HG03025 (cell line): ENCODE measurements at regions not wholly inside any gene's neighbourhood (a gene's known extent, or its start where the extent isn't known, plus 50 kb on each side); places are given as distances from the start of the nearest gene placed in this dataset.

Experiments used
- ATAC-seq: cut with Tn5 transposase; IDR thresholded peaks from one replicate; pipeline ENCODE4 v1.9.1; 2021; ENCODE audit warnings: mild to moderate bottlenecking, moderate library complexity; ENCODE audit not compliant: unreplicated experiment, low FRiP score

- no peak for ATAC-seq
These were observed 437.4 kb upstream of the JAG1 start for GRCh38 chr20:11111191-11111590.

GRCh38 chr20:11112832-11113231 lies 439.0 kb upstream of the JAG1 start:
- no peak for ATAC-seq

GRCh38 chr20:11114382-11114781 lies 440.6 kb upstream of the JAG1 start:
- no peak for ATAC-seq

DNA sequence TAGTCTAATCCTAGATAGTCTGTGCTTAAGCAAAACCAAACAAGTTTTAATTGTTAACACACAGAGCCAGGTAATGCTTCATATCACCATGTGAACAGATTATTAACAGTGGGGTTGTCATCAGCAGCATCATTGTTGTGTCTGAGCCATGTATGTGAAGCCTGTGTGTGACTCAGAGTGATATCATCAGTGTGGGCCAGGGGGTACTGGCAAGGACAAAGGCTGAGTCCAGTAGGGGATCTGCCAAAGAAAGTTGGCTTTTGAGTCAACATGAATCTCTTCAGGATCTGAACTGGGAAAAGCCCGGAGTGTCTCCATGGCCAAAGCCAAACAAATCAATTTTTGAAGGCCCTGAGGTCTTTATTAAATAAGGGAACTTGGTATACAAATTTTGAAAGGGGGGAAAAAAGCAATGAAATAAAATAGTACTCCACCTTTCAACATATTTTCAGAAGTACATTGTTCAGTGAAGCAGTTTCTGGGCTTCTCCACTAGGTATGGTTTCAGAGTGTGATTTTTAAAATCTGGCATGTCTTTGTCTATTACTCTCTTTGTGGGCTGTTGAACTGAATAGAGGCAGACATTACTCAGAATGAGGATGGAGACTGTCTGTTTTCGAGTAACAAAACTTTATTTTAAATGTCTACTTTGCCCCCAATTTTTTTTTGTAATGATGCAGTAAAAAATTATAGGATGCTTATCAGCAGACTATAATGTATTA lies 444.2 kb upstream of the JAG1 start:
- no peak for ATAC-seq

- no peak for ATAC-seq
These were observed 445.1 kb upstream of the JAG1 start for GRCh38 chr20:11118802-11119380.

DNA sequence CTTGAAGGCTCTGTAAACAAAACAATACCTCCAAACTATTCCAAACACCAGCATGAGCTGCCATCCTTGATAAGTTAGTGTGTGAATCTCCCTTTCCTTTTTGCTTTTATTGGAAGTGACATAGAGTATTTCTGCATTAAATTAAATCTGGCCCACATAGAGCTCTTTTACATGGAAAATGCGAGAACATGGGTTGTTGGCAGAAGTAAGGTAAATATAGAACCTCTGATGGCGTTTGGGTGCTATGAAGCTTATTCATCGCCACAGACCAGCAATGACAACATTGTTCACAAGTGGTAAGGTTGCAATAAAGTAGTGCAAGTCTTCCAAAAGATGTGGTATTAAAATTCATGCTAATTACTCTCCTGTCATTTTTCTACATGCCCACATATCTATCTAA lies 445.8 kb upstream of the JAG1 start:
- ATAC-seq: no peak

GRCh38 chr20:11120431-11120830 lies 446.6 kb upstream of the JAG1 start:
- no peak for ATAC-seq

DNA sequence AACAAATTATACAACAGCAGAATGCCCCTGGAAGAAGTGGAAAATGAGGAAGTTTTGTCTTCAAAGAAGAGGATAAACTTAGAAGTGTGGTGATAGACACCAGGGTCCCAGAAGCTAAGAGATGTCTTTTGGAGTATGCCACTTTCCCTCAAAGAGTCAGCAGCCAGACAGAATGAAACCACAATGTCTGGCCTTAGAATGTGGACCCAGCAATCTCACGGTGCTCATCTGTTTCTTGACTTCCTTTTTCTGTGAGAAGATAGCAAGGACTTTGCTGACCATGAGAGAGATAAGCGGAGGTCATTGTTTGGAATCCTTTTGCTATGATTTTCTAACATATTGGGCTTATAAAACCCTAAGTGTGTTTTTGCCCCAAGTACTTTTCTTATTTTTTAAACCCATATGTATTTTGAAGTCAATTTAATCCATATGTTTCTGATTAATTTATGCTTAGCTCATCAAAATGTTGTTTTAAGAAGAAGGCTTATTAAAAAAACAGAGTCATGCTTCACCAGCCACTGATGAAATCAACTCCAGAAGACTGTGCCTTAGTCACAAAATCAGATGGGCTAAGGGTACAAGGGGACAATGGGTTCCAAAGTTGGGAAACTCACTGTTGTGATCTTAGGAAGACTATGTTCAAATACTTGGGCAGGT lies 451.2 kb upstream of the JAG1 start:
- ATAC-seq: no peak

- ATAC-seq: no peak
These were observed 454.5 kb upstream of the JAG1 start for GRCh38 chr20:11128220-11128718.

DNA sequence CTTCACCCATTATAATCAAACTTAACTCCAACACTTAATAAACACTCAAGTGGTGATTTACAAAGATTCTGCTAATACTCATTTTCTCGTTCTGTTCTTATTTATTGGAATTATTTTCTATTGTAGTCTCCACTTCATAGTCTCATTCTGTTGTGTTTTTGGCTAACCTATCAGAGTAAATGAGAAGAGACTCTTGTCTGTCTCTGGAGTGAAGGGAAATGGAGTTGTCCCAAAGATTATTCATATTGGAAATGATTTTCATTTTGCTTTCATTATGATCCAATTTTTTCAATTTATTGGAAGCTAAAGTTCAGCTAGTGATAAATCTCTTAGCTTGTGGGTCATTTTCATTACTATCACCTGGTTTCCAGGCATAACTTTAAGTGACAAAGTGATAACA lies 454.9 kb upstream of the JAG1 start:
- ATAC-seq: no peak

DNA sequence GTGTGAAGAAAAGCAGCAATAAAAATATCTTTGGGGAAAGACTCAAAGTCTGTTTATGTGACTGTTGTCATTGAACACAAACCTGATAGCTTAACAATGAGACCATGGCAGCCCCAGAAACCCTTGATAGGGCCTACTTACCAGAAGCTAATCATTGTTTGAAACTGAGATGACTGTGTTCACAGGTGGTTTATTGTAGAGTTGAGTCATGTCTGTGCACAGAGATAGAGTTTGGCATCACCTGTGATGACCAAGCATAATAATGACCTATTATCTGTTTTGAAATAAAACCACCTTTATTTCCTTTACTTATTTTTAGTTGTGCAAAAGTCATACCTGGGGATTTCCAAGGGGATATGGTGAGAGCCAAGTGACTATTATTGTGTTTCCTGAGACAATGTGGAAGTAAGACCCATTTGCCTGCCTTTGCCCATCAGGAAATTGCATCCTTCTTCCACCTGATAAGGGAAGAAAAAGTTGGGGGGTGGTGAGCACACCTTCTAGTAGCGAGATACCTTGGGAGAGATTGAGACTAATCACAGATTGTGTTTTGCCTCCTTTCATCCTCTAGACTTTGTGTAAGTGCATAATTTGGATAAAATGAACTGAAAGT lies 456.9 kb upstream of the JAG1 start:
- ATAC-seq: no peak

DNA sequence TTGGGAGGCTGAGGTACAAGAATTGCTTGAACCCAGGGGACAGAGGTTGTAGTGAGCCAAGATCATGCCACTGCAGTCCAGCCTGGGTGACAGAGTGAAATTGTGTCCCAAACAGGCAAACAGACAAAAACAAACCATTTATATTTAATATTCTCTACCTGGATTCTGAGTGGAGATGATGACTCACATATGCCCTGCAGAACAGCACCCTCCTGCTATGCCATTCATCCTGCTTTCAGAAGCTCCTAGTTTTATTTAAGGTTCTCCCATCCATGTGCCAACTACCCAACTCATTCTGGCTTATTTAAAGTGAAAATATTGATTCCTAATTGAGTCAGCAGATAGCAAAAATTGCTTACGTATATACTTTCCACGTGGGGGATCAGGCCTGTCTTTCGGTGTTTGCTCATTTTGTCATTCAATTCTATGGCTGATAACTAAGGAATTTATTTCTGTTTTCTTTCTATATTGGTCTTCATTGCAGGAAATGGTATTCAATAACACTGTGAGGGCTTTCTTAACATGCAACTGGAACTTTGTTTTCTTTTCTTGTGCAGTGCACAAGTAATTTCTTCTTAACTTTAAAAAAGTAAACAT lies 459.1 kb upstream of the JAG1 start:
- no peak for ATAC-seq

- no peak for ATAC-seq
These were observed 462.9 kb upstream of the JAG1 start for GRCh38 chr20:11136691-11137090.

GRCh38 chr20:11137688-11138087 lies 463.9 kb upstream of the JAG1 start:
- ATAC-seq: no peak

GRCh38 chr20:11140359-11140758 lies 466.6 kb upstream of the JAG1 start:
- no peak for ATAC-seq

GRCh38 chr20:11143481-11143880 lies 469.7 kb upstream of the JAG1 start:
- ATAC-seq: no peak

- ATAC-seq: no peak
These were observed 470.5 kb upstream of the JAG1 start for GRCh38 chr20:11144114-11144950.

DNA sequence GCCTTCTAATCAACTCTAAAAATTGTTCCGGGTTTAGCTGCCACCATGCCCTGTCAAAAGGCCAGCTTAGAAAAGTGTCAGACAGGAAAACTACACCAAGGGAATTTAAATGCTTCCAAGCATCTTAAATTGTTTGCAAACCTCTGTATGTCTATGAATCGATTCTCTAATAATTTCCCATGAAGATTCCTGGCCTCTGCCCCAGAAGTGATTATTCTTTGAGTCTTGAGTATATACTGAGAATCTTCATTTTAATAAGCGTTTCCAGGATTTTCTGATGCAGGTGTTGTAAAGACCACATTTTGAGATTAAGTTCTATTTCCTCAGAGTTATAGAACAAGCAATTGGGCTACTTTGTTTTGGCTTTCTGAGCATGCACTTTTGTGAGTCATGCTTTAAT lies 471.8 kb upstream of the JAG1 start:
- no peak for ATAC-seq

DNA sequence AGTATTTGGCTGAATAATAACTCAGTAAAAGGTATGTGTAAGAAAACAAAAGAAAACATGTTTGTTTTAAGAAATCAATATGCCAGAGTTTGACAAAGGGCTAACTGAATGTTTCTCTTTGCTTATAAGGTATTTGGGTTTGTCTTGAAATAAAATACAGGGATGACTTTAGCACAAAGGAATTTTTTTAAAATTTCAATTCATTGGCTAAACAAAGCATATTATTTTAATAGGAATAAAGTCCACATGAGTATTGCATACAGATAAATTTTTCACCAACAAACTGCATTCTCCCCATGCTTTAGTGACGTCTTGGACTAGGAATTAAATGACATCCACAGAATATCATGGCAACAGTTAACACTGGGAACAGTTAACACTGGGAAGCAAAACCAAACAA lies 480.0 kb upstream of the JAG1 start:
- no peak for ATAC-seq

DNA sequence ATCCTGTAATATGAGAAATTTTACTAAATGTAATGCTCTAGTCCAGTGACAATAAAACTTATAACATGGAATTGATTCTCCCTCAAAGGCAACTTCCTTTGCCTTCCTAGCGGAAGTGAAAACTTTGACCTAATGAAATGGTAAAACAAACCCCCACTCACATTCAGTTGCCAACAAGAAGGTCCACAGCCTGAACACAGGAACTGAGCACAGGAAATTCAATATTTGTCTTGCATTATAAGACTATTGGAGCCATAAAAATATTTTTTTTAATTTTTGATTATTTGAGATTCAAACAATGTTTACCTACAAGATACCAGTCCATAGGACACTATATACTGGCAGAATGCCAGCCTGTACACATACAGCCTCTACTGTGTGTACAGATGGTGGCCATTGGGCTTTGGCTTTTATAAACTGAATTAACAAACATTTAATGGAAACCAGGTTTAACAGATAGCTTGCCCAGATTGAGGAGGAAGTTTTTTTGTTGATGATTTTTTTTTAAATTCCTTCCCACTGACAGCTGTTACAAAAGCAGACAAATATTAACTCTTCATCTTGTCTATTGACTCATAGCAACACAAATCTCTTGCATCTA lies 481.5 kb upstream of the JAG1 start:
- no peak for ATAC-seq
